Activated CD8-positive, alpha-beta memory T cell treated with anti-CD3 and anti-CD28 coated beads, Interleukin-2, amount 50 U/mL, for 1 hour (primary cell): ENCODE measurements at regions not wholly inside any gene's neighbourhood (a gene's known extent, or its start where the extent isn't known, plus 50 kb on each side); places are given as distances from the start of the nearest gene placed in this dataset.

Experiments
- DNase-seq: peaks from one replicate; pipeline ENCODE4 v3.0.0-alpha.2; 2020; ENCODE audit errors: extremely low read depth

DNA sequence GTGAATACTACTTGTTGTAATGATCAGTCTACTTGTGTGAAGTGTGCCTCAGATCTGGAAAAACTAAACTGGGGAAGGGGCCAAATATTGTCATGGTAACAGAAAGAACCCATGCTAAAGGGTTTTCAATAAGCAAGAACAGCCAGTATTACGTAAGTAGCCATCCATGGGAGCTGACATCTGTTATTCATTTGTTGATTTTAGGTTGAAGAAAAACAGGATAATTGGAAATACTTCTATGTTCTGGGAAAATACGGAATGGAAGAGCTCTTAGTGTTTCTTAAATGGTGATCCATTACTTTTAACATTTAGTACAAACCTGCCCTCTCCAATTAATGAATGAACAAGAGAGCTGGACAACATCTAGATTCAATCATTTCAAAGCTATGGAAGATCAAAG lies 485.8 kb downstream of the NTRK2 start:
- DNase-seq = no peak

GRCh38 chr9:85151741-85152140 lies 482.2 kb downstream of the NTRK2 start:
- no peak for DNase-seq

- DNase-seq = no peak
Observed at GRCh38 chr9:85151162-85151561, 481.6 kb downstream of the NTRK2 start.

- DNase-seq = no peak
Observed at GRCh38 chr9:85147046-85147640, 477.6 kb downstream of the NTRK2 start.

- no peak for DNase-seq
Observed at GRCh38 chr9:85142968-85143367, 473.4 kb downstream of the NTRK2 start.

- no peak for DNase-seq
Observed at GRCh38 chr9:85142496-85142911, 473.0 kb downstream of the NTRK2 start.

GRCh38 chr9:85137696-85138095 lies 468.2 kb downstream of the NTRK2 start:
- no peak for DNase-seq

- DNase-seq = no peak
Observed at GRCh38 chr9:85136987-85137386, 467.5 kb downstream of the NTRK2 start.

- DNase-seq = no peak
Observed at GRCh38 chr9:85136507-85136906, 467.0 kb downstream of the NTRK2 start.

DNA sequence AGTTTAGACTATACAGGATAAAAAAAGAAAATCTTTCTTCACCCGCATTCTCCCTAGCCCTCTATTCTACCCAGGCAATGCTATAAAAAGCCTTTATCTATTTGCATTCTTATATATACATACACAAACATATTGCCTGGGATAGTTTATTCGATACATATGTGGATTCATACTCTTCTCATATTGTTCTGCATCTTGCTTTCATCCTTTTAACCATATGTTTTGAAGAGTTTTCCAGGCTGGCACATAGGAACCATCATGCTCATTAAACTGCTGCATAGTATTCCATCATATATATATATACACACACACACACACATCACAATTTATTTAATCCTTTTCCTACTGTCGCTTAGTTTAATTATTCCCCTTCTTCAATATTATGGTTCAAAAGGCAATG lies 461.2 kb downstream of the NTRK2 start:
- no peak for DNase-seq

DNA sequence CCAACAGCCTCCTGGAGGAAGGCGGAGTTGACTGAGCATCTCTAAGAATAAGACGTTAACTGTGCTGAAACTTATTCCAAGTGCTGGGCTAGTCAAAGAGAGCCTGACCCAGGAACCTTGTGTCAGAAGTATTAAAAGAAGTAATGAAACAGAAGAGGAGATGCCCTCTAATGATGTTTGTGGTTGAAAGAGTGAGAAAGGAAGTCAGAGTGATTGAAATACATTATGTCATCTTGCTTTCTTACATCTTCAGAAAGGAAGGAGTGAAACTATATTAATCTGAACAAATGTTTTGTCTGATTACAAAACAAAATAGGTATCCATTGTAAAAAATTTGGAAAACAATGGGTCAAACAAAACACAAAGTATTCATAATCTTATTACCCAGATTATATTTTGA lies 460.7 kb downstream of the NTRK2 start:
- no peak for DNase-seq

DNA sequence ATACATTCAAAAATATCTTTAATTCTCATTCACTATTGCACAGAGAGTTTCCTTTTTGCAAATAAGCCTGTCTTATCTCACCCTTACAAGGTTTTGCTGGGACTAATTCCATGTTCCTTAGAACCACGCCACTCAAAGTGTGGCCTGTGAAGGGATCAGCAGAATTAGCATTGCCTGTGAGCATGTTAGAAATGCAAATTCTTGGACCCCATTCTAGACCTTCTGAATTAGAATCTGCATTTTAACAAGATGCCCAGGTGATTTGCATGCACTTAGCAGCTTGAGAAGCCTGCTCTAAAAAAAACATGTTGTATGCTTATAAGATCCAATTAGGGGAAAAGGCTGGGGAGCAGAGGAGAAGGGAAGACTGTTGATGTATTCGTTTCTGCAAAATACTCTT lies 460.0 kb downstream of the NTRK2 start:
- no peak for DNase-seq

- DNase-seq = no peak
Observed at GRCh38 chr9:85118990-85119755, 449.6 kb downstream of the NTRK2 start.

- DNase-seq = no peak
Observed at GRCh38 chr9:85117831-85118230, 448.3 kb downstream of the NTRK2 start.

DNA sequence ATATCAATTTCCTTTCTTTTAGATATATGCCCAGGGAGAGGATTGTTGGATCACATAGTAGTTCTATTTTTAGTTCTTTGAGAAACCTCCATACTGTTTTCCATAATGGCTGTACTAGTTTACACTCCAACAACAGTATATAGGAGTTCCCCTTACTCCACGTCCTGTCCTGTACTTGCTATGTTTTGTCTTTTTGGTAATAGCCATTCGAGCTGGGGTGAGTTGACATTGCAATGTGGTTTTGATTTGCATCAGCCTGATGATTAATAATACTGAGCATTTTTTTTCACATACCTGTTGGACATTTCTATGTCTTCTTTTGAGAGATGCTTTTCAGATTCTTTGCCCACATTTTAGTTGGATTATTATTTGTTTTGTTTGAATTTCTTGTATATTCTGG lies 445.9 kb downstream of the NTRK2 start:
- no peak for DNase-seq

GRCh38 chr9:85114799-85115198 lies 445.3 kb downstream of the NTRK2 start:
- no peak for DNase-seq

DNA sequence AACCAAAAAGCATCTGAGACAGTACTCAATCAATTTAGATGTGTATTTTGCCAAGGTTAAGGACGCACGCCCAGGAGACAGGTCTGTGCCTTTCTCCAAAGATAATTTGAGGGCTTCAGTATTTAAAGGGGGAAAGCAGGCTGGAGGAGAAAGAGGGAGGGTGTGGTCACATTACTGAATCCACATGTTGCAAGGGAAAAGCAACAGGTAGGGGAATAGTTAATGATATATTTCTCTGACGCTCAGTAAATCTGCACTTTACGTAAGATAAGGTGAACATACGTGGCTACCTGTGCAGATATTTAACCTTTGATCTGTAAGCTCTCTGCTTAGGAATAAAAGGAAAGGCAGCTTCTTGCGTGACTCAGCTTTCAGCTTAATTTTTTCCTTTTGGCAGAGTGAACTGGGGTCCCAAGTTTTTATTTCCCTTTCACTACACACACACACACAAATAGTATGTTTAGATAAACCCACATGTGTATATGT lies 443.4 kb downstream of the NTRK2 start:
- no peak for DNase-seq

- DNase-seq = no peak
Observed at GRCh38 chr9:85112391-85112790, 442.9 kb downstream of the NTRK2 start.

GRCh38 chr9:85108746-85109145 lies 439.2 kb downstream of the NTRK2 start:
- DNase-seq = no peak

- no peak for DNase-seq
Observed at GRCh38 chr9:85108229-85108628, 438.7 kb downstream of the NTRK2 start.

DNA sequence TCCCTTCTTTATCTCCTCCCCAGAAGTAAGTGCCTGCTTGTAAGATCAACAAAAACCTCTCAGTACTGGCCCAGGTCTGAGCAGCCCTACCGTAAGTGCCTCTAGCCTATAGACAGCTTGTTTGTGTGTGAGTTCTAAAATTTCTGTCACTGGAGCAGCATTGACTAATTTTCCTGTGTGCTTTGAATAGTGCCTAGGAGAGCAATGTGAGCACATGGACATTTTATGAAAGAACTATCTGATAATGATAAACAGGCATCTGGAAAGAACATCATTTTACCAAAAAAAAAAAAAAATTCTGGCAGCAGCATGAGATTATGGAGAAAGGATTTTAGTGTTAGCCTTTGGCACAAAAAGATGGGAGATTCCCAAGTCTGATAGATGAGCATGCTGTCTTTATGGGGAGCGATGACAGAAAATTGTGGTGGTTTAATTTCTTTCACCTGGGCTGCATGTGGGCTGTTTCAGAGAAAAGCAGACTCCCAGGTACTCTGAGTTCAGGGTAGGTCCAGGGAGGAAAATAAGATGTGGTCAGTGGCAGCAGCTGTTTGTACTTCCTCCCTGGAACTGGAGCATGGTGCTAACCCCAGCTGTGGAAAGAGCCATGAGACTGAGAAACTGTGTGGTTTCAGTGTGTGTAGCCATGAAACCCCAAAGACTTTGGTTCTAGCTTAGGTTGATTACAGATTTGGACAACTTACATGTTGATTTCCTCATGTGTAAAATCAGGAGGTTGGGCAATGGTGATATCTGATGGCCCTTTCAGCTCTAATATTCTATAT lies 419.9 kb downstream of the NTRK2 start:
- DNase-seq = no peak

DNA sequence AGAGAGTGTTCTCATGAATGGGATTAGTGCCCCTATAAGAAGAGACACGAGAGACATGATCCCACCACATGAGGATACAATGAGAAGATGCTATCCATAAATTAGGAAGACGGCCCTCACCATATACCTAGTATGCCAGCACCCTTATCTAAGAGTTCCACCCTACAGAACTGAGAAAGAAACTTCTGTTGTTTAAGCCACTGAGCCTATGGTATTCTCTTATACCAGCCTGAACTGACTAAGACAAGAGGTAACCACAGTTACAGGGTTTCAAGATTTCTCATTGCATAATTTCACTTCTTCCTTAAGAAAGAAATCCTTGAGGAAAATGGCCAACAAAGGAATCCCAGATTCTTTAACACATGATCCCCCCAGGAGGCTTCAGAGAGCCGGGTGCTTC lies 412.4 kb downstream of the NTRK2 start:
- no peak for DNase-seq

- no peak for DNase-seq
Observed at GRCh38 chr9:85079349-85079748, 409.8 kb downstream of the NTRK2 start.
